C4-2B (cell line): ENCODE measurements at regions not wholly inside any gene's neighbourhood (a gene's known extent, or its start where the extent isn't known, plus 50 kb on each side); places are given as distances from the start of the nearest gene placed in this dataset.

ENCODE experiments used
- H3K27ac ChIP-seq: fragments of 450-650 bp; 2 replicates; pipeline ENCODE4 v1.5.1; 2017
- ZFX ChIP-seq: fragments of 450-650 bp; IDR thresholded peaks from 2 replicates; pipeline ENCODE4 v1.6.1; 2017
- TF ChIP-seq, protein P1 (sequence below): fragments of 450-650 bp; conservative IDR thresholded peaks from 2 replicates; pipeline ENCODE4 v1.5.1; 2017; ENCODE audit warnings: mild to moderate bottlenecking

DNA sequence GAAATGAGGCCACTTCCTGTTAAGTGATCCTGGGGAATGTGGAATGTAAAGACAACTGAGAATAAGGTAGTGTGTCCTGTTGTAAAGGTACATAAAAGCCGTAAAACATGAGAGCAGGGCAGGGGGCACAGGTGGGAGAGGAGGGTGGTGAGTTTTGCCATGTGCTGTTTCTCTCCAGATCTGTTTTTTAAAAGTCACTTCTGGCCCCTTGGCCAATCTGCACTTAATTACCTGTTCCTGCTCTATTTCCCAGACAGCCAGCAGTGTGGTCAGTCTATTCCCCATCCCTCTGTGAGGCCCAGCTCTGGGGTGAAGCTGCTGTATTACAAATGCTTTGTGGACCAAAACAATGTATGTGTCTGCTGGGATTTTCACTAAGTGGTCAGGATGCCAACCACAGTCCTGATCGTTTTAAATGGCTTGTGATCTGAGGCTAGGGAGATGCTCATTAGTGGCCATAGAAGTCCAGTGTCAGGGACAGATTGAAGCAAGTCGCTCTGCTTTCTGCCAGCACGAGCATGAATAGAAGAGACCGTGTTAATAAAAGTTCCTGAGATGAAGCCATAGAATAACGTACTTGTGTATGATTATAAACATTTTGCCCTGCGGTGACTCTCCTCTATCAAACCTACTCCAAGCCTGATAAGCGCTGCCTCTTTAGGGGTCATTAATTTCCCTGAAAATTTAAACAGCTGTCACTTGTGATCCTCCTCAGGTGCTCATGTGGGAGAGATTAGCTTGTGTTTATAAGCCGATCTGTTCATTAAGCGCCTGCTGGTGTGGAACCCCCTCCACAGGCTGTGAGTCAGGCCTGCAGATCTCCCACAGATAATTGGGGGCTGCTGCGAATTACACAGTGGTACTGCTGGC lies 111.8 kb upstream of the CENPW start:
- TF ChIP-seq, protein P1, sequence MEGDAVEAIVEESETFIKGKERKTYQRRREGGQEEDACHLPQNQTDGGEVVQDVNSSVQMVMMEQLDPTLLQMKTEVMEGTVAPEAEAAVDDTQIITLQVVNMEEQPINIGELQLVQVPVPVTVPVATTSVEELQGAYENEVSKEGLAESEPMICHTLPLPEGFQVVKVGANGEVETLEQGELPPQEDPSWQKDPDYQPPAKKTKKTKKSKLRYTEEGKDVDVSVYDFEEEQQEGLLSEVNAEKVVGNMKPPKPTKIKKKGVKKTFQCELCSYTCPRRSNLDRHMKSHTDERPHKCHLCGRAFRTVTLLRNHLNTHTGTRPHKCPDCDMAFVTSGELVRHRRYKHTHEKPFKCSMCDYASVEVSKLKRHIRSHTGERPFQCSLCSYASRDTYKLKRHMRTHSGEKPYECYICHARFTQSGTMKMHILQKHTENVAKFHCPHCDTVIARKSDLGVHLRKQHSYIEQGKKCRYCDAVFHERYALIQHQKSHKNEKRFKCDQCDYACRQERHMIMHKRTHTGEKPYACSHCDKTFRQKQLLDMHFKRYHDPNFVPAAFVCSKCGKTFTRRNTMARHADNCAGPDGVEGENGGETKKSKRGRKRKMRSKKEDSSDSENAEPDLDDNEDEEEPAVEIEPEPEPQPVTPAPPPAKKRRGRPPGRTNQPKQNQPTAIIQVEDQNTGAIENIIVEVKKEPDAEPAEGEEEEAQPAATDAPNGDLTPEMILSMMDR: no peak
- TF ChIP-seq ZFX: no peak

DNA sequence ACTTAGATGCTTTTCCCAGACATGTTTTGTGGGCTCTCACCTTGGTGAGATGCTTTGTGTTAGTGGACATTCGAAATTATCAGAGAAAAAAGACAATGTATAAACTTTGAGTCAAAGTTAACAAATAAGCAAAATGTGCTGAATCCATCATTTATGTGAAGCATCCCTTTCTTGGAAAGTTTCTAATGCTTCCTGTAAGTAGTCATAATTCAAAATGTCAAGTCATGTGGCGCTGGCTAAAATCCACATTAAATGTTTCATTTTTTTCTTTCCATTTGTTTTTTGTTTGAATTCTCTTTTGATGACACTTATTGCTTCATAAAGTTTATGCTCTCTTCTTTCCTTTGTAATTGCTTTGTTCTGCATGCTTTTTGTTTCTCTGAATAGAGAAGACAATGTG lies 107.2 kb upstream of the CENPW start:
- H3K27ac ChIP-seq: no peak overlapping the region
- TF ChIP-seq ZFX: no peak
- TF ChIP-seq, protein P1: no peak

More for the DNA sequence above, 111.8 kb upstream of the CENPW start:
- no peak overlapping the region for H3K27ac ChIP-seq

DNA sequence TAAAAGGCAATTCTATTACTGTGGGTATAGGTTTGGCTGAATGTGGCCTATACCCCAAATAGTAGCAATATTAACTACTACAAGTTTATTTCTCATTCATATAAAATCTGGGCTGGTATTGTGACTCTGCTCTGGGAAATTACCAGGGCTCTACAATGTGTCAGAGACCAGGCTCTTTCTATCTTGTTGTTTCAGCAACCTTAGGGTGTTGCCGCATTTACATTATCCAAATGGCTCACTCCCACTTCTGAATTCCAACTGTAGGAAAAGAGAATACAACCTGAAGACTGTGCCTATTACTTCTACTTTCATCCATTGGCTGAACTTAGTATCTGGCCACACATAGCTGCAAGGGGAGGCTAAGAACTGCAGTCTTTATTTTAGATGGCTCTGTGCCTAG lies 106.7 kb upstream of the CENPW start:
- no peak overlapping the region for H3K27ac ChIP-seq
- no peak for TF ChIP-seq ZFX
- TF ChIP-seq, protein P1: no peak

DNA sequence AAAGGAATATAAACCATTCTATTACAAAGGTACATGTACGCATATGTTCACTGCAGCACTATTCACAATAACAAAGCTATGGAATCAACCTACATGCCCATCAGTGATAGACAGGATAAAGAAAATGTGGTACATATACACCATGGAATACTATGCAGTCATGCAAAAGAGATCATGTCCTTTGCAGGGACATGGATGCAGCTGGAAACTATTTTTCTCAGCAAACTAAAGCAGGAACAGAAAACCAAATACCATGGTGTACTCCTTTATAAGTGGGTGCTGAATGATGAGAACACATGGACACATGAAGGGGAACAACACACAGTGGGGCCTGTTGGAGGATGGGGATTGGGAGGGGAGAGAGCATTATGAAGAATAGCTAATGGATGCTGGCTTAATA lies 104.6 kb upstream of the CENPW start:
- TF ChIP-seq, protein P1: no peak
- TF ChIP-seq ZFX: no peak
- no peak overlapping the region for H3K27ac ChIP-seq

DNA sequence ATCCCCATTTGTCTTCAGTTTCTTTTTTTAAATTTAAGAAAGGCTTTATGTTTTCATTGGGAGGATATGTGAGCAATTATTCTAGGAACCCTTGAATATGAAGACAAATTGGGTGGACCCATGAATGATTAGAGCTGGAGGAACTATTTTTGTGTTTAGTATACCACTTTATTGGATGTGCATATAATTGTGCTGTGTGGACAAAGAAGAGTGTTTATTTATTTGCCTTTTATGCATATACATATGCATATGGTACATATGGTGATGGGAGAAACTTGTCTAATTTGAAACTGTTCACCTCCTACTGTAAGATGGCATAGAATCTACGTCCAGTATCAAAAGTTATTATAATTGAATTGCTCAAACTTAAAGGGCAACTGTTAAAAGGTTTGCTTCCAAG lies 94.8 kb upstream of the CENPW start:
- TF ChIP-seq ZFX: no peak
- TF ChIP-seq, protein P1: no peak
- H3K27ac ChIP-seq: no peak overlapping the region

DNA sequence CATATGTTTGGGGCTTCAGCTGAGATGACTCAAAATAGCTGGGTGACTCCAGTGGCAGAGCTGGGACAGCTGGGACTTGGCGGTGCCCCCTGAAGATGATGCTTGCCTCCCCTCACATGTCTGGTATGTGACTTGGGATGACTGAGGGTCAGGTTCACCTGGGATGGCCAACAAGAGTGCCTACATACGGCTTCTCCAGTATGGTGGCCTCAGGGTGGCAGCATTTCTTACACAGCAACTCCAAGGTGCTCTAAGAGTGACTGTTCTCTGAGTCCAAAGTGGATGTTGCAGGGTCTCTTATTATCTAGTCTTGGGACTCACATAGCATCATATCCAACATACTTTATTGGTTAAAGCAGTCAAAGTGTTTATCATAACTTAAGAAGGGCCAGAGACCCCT lies 87.8 kb upstream of the CENPW start:
- no peak overlapping the region for H3K27ac ChIP-seq
- TF ChIP-seq ZFX: no peak
- TF ChIP-seq, protein P1: no peak; the same call in 1 of the 2 replicates

DNA sequence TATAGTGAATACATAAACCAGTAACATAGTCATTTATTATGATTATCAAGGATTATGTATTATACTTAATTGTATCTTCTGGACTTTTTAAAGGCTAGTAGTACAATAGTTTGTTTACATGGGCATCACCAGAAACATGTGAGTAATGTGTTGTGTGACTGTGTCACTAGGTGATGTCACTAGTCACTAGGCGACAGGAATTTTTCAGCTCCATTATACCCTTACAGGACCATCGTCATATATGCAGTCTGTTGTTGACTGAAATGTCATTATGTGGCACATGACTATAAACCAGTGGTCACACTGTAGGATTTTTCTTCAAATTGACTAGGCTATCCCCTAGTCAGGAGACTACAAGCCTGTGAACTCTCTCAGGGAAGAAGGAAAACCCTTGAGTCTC lies 86.5 kb upstream of the CENPW start:
- H3K27ac ChIP-seq: no peak overlapping the region

More for the DNA sequence above, 86.5 kb upstream of the CENPW start:
- no peak for TF ChIP-seq ZFX
- TF ChIP-seq, protein P1: no peak
